Breast epithelium (tissue), 3 donors: ENCODE measurements at regions not wholly inside any gene's neighbourhood (a gene's known extent, or its start where the extent isn't known, plus 50 kb on each side); places are given as distances from the start of the nearest gene placed in this dataset.
A peak's percentile ranks its signal among the peaks of the same experiment; 100 is the strongest.

Experiments used
- POLR2A ChIP-seq: fragments of 450-650 bp; IDR thresholded peaks from one replicate; pipeline ENCODE4 v1.6.1; 2016; ENCODE audit warnings: antibody characterized with exemption, mild to moderate bottlenecking, moderate library complexity
- POLR2AphosphoS5 ChIP-seq, 3 donors: sonication (generic); formaldehyde crosslinking; IDR thresholded peaks; one replicate each; pipeline ENCODE4 v1.6.1; 2017; ENCODE audit warnings: antibody characterized with exemption in 3 of 3
- TF ChIP-seq, protein P1 (sequence below), 3 donors: fragments of 450-650 bp; IDR thresholded peaks; one replicate each; pipeline ENCODE4 v1.5.1; 2016 to 2017; ENCODE audit warnings: antibody characterized with exemption in 3 of 3, mild to moderate bottlenecking in 3 of 3, moderate library complexity in 3 of 3

DNA sequence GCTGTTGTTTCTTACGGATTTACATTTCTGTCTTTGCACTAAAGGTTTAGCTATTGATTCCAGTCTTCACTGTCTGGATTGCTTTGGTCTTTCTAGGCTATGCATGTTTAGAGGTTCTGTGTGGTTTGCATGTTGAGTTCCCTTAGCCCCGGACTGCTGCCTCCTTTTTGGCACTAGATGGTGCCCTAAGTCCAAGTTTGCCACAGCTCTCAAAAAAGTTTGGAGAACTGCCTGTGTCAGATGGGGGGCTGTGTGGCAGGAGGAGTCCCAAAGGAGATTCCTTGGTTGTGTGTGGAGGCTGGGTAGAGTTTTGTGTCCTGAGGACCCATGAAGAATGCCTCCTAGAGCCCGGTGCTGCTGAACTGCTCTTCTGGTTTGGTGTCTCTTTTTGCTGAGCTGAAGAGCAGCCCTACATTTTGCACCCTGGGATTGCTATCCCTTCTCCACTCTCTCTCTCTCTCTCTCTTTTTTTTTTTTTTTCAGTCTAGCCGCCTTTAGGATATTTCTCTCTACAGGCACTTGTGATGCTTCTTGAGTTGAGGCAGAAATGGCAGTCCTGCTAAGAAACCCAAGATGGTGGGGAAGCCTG lies 74.4 kb downstream of the PTGS2 start:
- TF ChIP-seq, protein P1, sequence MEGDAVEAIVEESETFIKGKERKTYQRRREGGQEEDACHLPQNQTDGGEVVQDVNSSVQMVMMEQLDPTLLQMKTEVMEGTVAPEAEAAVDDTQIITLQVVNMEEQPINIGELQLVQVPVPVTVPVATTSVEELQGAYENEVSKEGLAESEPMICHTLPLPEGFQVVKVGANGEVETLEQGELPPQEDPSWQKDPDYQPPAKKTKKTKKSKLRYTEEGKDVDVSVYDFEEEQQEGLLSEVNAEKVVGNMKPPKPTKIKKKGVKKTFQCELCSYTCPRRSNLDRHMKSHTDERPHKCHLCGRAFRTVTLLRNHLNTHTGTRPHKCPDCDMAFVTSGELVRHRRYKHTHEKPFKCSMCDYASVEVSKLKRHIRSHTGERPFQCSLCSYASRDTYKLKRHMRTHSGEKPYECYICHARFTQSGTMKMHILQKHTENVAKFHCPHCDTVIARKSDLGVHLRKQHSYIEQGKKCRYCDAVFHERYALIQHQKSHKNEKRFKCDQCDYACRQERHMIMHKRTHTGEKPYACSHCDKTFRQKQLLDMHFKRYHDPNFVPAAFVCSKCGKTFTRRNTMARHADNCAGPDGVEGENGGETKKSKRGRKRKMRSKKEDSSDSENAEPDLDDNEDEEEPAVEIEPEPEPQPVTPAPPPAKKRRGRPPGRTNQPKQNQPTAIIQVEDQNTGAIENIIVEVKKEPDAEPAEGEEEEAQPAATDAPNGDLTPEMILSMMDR (IDR thresholded peaks at IDR 0.05), result peak in 1 of 3 donors; percentile 36
- no peak for TF ChIP-seq POLR2A
- TF ChIP-seq POLR2AphosphoS5 (IDR thresholded peaks at IDR 0.05), result no peak
